ENCODE measurements at regions not wholly inside any gene's neighbourhood (a gene's known extent, or its start where the extent isn't known, plus 50 kb on each side); places are given as distances from the start of the nearest gene placed in this dataset.

DNA sequence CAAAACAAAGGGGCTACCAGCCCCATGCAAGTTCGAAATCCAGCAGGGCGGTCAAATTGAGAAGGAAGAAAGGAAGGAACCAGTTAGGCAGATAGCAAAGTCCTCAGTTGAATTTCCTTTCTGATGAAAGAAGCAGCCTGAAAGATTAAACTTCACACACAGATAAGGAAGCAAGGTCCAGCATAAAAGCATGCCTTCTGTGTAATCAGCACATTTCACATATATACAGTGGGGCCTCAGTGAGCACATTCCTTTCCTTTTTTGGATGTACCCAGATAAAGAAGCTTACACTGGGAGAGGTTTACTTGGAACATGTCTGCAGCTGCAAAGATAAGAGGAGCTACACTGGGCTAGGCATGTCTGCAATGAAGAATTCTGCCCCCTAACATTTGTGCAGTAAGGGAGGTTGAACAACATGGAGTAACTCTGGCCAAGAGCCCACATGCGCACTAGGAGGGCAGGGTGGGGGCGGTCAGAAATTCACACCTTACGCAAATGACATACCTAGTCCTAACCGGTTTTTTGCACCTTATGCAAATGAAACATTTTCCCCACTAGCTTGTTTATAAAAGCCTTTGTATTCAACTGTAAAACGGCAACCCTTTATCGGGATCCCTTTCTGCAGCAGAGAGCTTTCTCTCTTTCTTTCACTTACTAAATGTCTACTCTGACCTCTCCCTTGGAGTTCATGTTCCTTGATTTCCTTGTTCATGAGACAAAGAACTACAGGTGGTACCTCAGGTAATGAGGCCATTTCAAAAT is 149.7 kb upstream of the FBXL17 start:
- no peaks in the 10 kb centered on the region for H3K4me1 ChIP-seq (ENCODE audit: control insufficient read depth in 2 of 2, insufficient read depth in 2 of 2, low read length in 2 of 2)
- no peak overlapping the region for H3K4me3 ChIP-seq (ENCODE audit: low read length in 2 of 2)
- H3K36me3 ChIP-seq (ENCODE audit: control insufficient read depth in 2 of 2, insufficient read depth in 2 of 2, low read length in 1 of 2): no peaks in the 10 kb centered on the region
- 91% methylated on average over 8 of the region's 8 CpGs for WGBS
- H3K27ac ChIP-seq (ENCODE audit: low read depth in 1 of 2, low read length in 1 of 2): no peak overlapping the region
- no peak for DNase-seq (ENCODE audit: low read depth in 6 of 9, low spot score in 9 of 9)
- no peaks in the 10 kb centered on the region for H3K27me3 ChIP-seq (ENCODE audit: control insufficient read depth in 2 of 2, insufficient read depth in 1 of 2, low read length in 1 of 2)
- H3K9me3 ChIP-seq (ENCODE audit: control insufficient read depth in 2 of 2, insufficient read depth in 1 of 2, low read length in 1 of 2): no peaks in the 10 kb centered on the region

DNA sequence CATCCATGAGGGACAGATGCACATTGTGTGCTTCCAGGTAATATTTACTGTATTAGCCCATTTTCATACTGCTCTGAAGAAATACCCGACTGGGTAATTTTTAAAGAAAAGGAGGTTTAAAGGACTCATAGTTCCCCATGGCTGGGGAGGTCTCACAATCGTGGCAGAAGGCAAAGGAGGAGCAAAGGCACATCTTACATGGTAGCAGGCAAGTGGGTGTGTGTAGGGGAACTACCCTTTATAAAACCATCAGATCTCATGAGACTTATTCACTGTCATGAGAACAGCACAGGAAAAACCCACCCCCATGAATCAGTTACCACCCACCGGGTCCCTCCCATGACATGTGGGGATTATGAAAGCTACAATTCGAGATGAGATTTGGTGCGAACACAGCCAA is 148.8 kb upstream of the FBXL17 start:
- DNase-seq (ENCODE audit: low read depth in 6 of 9, low spot score in 9 of 9): no peak
- Histone ChIP-seq H3K27me3 (ENCODE audit: control insufficient read depth in 2 of 2, insufficient read depth in 1 of 2, low read length in 1 of 2) (no peaks in the 10 kb centered on the region), H3K27ac (ENCODE audit: low read depth in 1 of 2, low read length in 1 of 2) (no peak overlapping the region), H3K4me1 (ENCODE audit: control insufficient read depth in 2 of 2, insufficient read depth in 2 of 2, low read length in 2 of 2) (no peaks in the 10 kb centered on the region), H3K9me3 (ENCODE audit: control insufficient read depth in 2 of 2, insufficient read depth in 1 of 2, low read length in 1 of 2) (no peaks in the 10 kb centered on the region), H3K4me3 (ENCODE audit: low read length in 2 of 2) (no peak overlapping the region), H3K36me3 (ENCODE audit: control insufficient read depth in 2 of 2, insufficient read depth in 2 of 2, low read length in 1 of 2) (no peaks in the 10 kb centered on the region)
- WGBS: 95% methylated on average over 5 of the region's 5 CpGs

- no peak overlapping the region for H3K4me3 ChIP-seq (ENCODE audit: low read length in 2 of 2)
- WGBS: 50% methylated on average over 1 of the region's 1 CpG
- no peak overlapping the region for H3K27ac ChIP-seq (ENCODE audit: low read depth in 1 of 2, low read length in 1 of 2)
- H3K4me1 ChIP-seq (ENCODE audit: control insufficient read depth in 2 of 2, insufficient read depth in 2 of 2, low read length in 2 of 2): no peaks in the 10 kb centered on the region
- no peaks in the 10 kb centered on the region for H3K9me3 ChIP-seq (ENCODE audit: control insufficient read depth in 2 of 2, insufficient read depth in 1 of 2, low read length in 1 of 2)
- H3K36me3 ChIP-seq (ENCODE audit: control insufficient read depth in 2 of 2, insufficient read depth in 2 of 2, low read length in 1 of 2): no peaks in the 10 kb centered on the region
- no peak for DNase-seq (ENCODE audit: low read depth in 6 of 9, low spot score in 9 of 9)
- no peaks in the 10 kb centered on the region for H3K27me3 ChIP-seq (ENCODE audit: control insufficient read depth in 2 of 2, insufficient read depth in 1 of 2, low read length in 1 of 2)
These were observed 147.5 kb upstream of the FBXL17 start for GRCh38 chr5:108529381-108529780.

- H3K4me3 ChIP-seq (ENCODE audit: low read length in 2 of 2): no peak overlapping the region
- 39% methylated on average over 1 of the region's 1 CpG for WGBS
- H3K27me3 ChIP-seq (ENCODE audit: control insufficient read depth in 2 of 2, insufficient read depth in 1 of 2, low read length in 1 of 2): no peaks in the 10 kb centered on the region
- H3K9me3 ChIP-seq (ENCODE audit: control insufficient read depth in 2 of 2, insufficient read depth in 1 of 2, low read length in 1 of 2): no peaks in the 10 kb centered on the region
- H3K36me3 ChIP-seq (ENCODE audit: control insufficient read depth in 2 of 2, insufficient read depth in 2 of 2, low read length in 1 of 2): no peaks in the 10 kb centered on the region
- no peaks in the 10 kb centered on the region for H3K4me1 ChIP-seq (ENCODE audit: control insufficient read depth in 2 of 2, insufficient read depth in 2 of 2, low read length in 2 of 2)
- H3K27ac ChIP-seq (ENCODE audit: low read depth in 1 of 2, low read length in 1 of 2): no peak overlapping the region
- no peak for DNase-seq (ENCODE audit: low read depth in 6 of 9, low spot score in 9 of 9)
These were observed 146.8 kb upstream of the FBXL17 start for GRCh38 chr5:108528655-108529054.

DNA sequence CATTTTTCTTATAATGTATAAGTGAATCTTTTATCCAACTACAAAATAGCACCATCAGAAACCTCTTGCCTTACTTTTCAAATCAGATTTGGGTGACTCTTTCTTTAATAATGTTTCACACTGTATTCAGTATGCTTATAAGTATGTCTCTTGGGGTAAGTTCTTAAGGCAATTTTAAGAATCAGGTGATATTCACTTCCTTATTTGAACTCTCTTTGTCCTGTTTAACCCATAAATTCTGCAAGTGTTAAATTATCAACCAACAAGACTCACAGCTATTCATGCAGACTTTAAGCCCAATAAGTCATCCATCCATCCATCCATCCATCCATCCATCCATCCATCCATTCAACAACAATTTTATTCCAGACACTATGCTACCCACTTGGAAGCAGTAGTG is 142.7 kb upstream of the FBXL17 start:
- H3K36me3 ChIP-seq (ENCODE audit: control insufficient read depth in 2 of 2, insufficient read depth in 2 of 2, low read length in 1 of 2): no peaks in the 10 kb centered on the region
- H3K27me3 ChIP-seq (ENCODE audit: control insufficient read depth in 2 of 2, insufficient read depth in 1 of 2, low read length in 1 of 2): no peaks in the 10 kb centered on the region
- no peaks in the 10 kb centered on the region for H3K9me3 ChIP-seq (ENCODE audit: control insufficient read depth in 2 of 2, insufficient read depth in 1 of 2, low read length in 1 of 2)
- no peak overlapping the region for H3K27ac ChIP-seq (ENCODE audit: low read depth in 1 of 2, low read length in 1 of 2)
- no peak overlapping the region for H3K4me3 ChIP-seq (ENCODE audit: low read length in 2 of 2)
- no peaks in the 10 kb centered on the region for H3K4me1 ChIP-seq (ENCODE audit: control insufficient read depth in 2 of 2, insufficient read depth in 2 of 2, low read length in 2 of 2)
- no peak for DNase-seq (ENCODE audit: low read depth in 6 of 9, low spot score in 9 of 9)

GRCh38 chr5:108523360-108523759 is 141.5 kb upstream of the FBXL17 start:
- no peaks in the 10 kb centered on the region for H3K27me3 ChIP-seq (ENCODE audit: control insufficient read depth in 2 of 2, insufficient read depth in 1 of 2, low read length in 1 of 2)
- no peak overlapping the region for H3K4me3 ChIP-seq (ENCODE audit: low read length in 2 of 2)
- no peaks in the 10 kb centered on the region for H3K36me3 ChIP-seq (ENCODE audit: control insufficient read depth in 2 of 2, insufficient read depth in 2 of 2, low read length in 1 of 2)
- no peaks in the 10 kb centered on the region for H3K9me3 ChIP-seq (ENCODE audit: control insufficient read depth in 2 of 2, insufficient read depth in 1 of 2, low read length in 1 of 2)
- H3K4me1 ChIP-seq (ENCODE audit: control insufficient read depth in 2 of 2, insufficient read depth in 2 of 2, low read length in 2 of 2): no peaks in the 10 kb centered on the region
- peak in 1 of 9 donors; percentile 5 for DNase-seq (ENCODE audit: low read depth in 6 of 9, low spot score in 9 of 9)
- H3K27ac ChIP-seq (ENCODE audit: low read depth in 1 of 2, low read length in 1 of 2): no peak overlapping the region

DNA sequence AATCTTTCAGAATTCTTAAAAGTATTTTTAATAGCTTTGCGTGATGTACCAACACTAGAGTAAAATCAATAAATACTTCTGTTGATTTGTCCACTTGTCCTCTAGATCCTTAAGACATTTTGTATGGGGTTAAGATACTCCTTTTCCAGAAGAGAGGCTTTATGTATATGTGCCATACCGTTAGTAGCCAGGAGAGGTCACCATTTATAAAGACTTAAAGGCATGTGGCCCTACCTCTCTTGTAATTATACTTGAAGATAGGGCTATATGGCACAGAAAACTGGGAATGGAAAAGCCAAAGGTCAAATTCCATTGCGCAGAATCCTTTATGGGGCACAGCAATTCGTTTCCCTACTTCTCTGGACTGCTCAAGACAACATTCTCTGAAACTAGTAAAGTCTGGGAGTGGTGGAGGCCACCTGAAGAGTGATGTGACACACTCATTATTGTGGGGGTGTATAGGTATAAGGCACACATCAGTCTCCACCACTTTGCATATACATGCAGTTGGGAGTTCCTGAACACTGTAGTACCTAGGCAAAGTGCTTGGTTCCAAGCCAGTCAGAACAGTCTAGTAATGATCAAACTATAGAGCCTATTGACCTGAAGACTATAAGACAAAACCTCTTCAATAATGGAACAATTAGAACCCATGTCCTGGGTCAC is 140.1 kb upstream of the FBXL17 start:
- H3K9me3 ChIP-seq (ENCODE audit: control insufficient read depth in 2 of 2, insufficient read depth in 1 of 2, low read length in 1 of 2): no peaks in the 10 kb centered on the region
- no peaks in the 10 kb centered on the region for H3K4me1 ChIP-seq (ENCODE audit: control insufficient read depth in 2 of 2, insufficient read depth in 2 of 2, low read length in 2 of 2)
- no peaks in the 10 kb centered on the region for H3K27me3 ChIP-seq (ENCODE audit: control insufficient read depth in 2 of 2, insufficient read depth in 1 of 2, low read length in 1 of 2)
- WGBS: 47% methylated on average over 4 of the region's 4 CpGs
- peak; percentile 8 to 70 (median 42) for DNase-seq (ENCODE audit: low read depth in 6 of 9, low spot score in 9 of 9)
- no peak overlapping the region for H3K4me3 ChIP-seq (ENCODE audit: low read length in 2 of 2)
- no peak overlapping the region for H3K27ac ChIP-seq (ENCODE audit: low read depth in 1 of 2, low read length in 1 of 2)
- H3K36me3 ChIP-seq (ENCODE audit: control insufficient read depth in 2 of 2, insufficient read depth in 2 of 2, low read length in 1 of 2): no peaks in the 10 kb centered on the region

DNA sequence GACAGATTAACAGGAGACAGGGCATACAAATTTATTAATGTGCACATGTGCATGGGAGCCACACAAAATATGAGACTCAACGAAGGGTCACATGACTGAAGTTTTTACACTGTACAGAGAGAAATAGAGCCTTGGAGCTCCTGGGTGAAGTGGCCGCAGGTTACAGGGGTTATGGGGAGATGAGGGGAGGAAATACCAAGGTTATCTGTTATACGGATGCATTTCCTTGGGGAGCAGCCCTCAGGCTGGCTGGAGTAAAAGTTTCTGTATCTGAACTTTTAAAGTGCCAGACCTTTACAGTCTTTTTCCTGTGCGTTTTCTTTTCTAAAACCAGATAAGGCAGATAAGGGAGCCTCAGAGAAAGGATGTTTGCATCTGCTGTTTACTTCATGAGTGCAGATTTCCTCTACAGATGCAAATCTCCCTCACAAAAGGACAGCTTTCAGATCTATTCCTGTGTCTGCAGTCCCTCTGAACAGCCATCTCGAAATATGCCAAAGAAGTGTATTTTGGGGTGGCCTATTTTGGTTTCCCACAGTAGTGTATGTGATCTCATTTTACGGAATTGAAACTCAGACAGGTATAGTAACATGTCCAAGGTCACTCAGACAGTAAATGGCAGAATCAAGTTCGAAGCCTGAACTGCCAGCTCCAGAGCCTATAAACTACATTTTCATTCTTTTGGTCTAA is 139.3 kb upstream of the FBXL17 start:
- H3K27me3 ChIP-seq (ENCODE audit: control insufficient read depth in 2 of 2, insufficient read depth in 1 of 2, low read length in 1 of 2): no peaks in the 10 kb centered on the region
- no peaks in the 10 kb centered on the region for H3K4me1 ChIP-seq (ENCODE audit: control insufficient read depth in 2 of 2, insufficient read depth in 2 of 2, low read length in 2 of 2)
- H3K36me3 ChIP-seq (ENCODE audit: control insufficient read depth in 2 of 2, insufficient read depth in 2 of 2, low read length in 1 of 2): no peaks in the 10 kb centered on the region
- 39% methylated on average over 7 of the region's 7 CpGs for WGBS
- no peak overlapping the region for H3K4me3 ChIP-seq (ENCODE audit: low read length in 2 of 2)
- no peak overlapping the region for H3K27ac ChIP-seq (ENCODE audit: low read depth in 1 of 2, low read length in 1 of 2)
- H3K9me3 ChIP-seq (ENCODE audit: control insufficient read depth in 2 of 2, insufficient read depth in 1 of 2, low read length in 1 of 2): no peaks in the 10 kb centered on the region
- peak in 1 of 9 donors; percentile 19 for DNase-seq (ENCODE audit: low read depth in 6 of 9, low spot score in 9 of 9)

- Histone ChIP-seq H3K27me3 (ENCODE audit: control insufficient read depth in 2 of 2, insufficient read depth in 1 of 2, low read length in 1 of 2) (no peaks in the 10 kb centered on the region), H3K9me3 (ENCODE audit: control insufficient read depth in 2 of 2, insufficient read depth in 1 of 2, low read length in 1 of 2) (no peaks in the 10 kb centered on the region), H3K4me1 (ENCODE audit: control insufficient read depth in 2 of 2, insufficient read depth in 2 of 2, low read length in 2 of 2) (no peaks in the 10 kb centered on the region), H3K4me3 (ENCODE audit: low read length in 2 of 2) (no peak overlapping the region), H3K27ac (ENCODE audit: low read depth in 1 of 2, low read length in 1 of 2) (no peak overlapping the region), H3K36me3 (ENCODE audit: control insufficient read depth in 2 of 2, insufficient read depth in 2 of 2, low read length in 1 of 2) (no peaks in the 10 kb centered on the region)
- no peak for DNase-seq (ENCODE audit: low read depth in 6 of 9, low spot score in 9 of 9)
These were observed 134.9 kb upstream of the FBXL17 start for GRCh38 chr5:108516785-108517184.
